HEK293T (cell line): ENCODE measurements at regions not wholly inside any gene's neighbourhood (a gene's known extent, or its start where the extent isn't known, plus 50 kb on each side); places are given as distances from the start of the nearest gene placed in this dataset.

Experiments used
- NFRKB ChIP-seq: fragments of 450-650 bp; IDR thresholded peaks from 2 replicates; pipeline ENCODE4 v1.6.1; 2016; ENCODE audit warnings: mild to moderate bottlenecking, moderate library complexity
- SP1 ChIP-seq: fragments of 450-650 bp; IDR thresholded peaks from 2 replicates; pipeline ENCODE4 v1.6.1; 2017

- TF ChIP-seq SP1 (no peak), NFRKB (no peak)
Observed at GRCh38 chr10:18860631-18861240, 187.9 kb upstream of the MALRD1 start.
